Keratinocyte (primary cell): ENCODE measurements at regions not wholly inside any gene's neighbourhood (a gene's known extent, or its start where the extent isn't known, plus 50 kb on each side); places are given as distances from the start of the nearest gene placed in this dataset.

Experiments
- DNase-seq: peaks from one replicate; pipeline ENCODE4 v3.0.0-alpha.2; 2011; ENCODE audit warnings: low read depth, missing footprints, low spot score
- FAIRE-seq: peaks from 2 replicates; lab custom pipeline; 2011; peaks lifted over from hg19 to GRCh38; lab: Jason Lieb, UNC
- H2AFZ ChIP-seq: 2 replicates; pipeline ENCODE4 v1.6.0; 2012; ENCODE audit warnings: low read length, control low read depth, inconsistent platforms; ENCODE audit not compliant: control insufficient read depth
- H3K27ac ChIP-seq: 2 replicates; pipeline ENCODE4 v1.5.1; 2011; ENCODE audit warnings: low read length; ENCODE audit not compliant: control insufficient read depth, insufficient read depth
- H3K27me3 ChIP-seq: 3 replicates; pipeline ENCODE4 v1.6.0; 2011; ENCODE audit warnings: low read length; ENCODE audit not compliant: control insufficient read depth, insufficient read depth; ENCODE audit errors: extremely low read depth
- H3K36me3 ChIP-seq, 2 experiments: 2 replicates in 1 of 2; 3 replicates in 1 of 2; pipeline ENCODE4 v1.5.1; 2011; ENCODE audit warnings: low read length in 2 of 2, mild to moderate bottlenecking in 1 of 2; ENCODE audit not compliant: control insufficient read depth in 2 of 2, insufficient read depth in 2 of 2; ENCODE audit errors: extremely low read depth in 1 of 2
- H3K4me1 ChIP-seq: 3 replicates; pipeline ENCODE4 v1.5.1; 2011; ENCODE audit warnings: low read length; ENCODE audit not compliant: control insufficient read depth, insufficient read depth; ENCODE audit errors: extremely low read depth
- H3K4me2 ChIP-seq: 3 replicates; pipeline ENCODE4 v1.6.0; 2011; ENCODE audit warnings: low read depth, low read length; ENCODE audit not compliant: control insufficient read depth, insufficient read depth; ENCODE audit errors: extremely low read depth
- H3K4me3 ChIP-seq, 3 experiments: fragments of 200-600 bp in 1 of 3; sonication (generic) in 1 of 3; 2 replicates in 2 of 3; 3 replicates in 1 of 3; pipeline ENCODE4 v1.5.1; 2011 to 2016; ENCODE audit warnings: low read length in 3 of 3, mild to moderate bottlenecking in 3 of 3, control low read depth in 2 of 3, inconsistent platforms in 1 of 3, low read depth in 1 of 3, mixed read lengths in 1 of 3, mixed run types in 1 of 3, moderate library complexity in 1 of 3; ENCODE audit not compliant: control insufficient read depth in 2 of 3, insufficient read depth in 2 of 3; ENCODE audit errors: extremely low read depth in 1 of 3
- H3K79me2 ChIP-seq: 2 replicates; pipeline ENCODE4 v1.6.0; 2012; ENCODE audit warnings: low read length; ENCODE audit not compliant: control insufficient read depth, insufficient read depth
- H3K9ac ChIP-seq: 3 replicates; pipeline ENCODE4 v1.6.0; 2011; ENCODE audit warnings: low read length; ENCODE audit not compliant: control insufficient read depth, insufficient read depth; ENCODE audit errors: extremely low read depth
- H3K9me1 ChIP-seq: 3 replicates; pipeline ENCODE4 v1.6.0; 2011; ENCODE audit warnings: low read length; ENCODE audit not compliant: control insufficient read depth, insufficient read depth; ENCODE audit errors: extremely low read depth
- H3K9me3 ChIP-seq: 2 replicates; pipeline ENCODE4 v1.5.1; 2012; ENCODE audit warnings: low read depth, low read length; ENCODE audit not compliant: control insufficient read depth
- H4K20me1 ChIP-seq: 3 replicates; pipeline ENCODE4 v1.6.0; 2011; ENCODE audit warnings: low read length; ENCODE audit not compliant: control insufficient read depth, insufficient read depth; ENCODE audit errors: extremely low read depth
- EZH2 ChIP-seq: IDR thresholded peaks from one replicate; pipeline ENCODE4 v1.6.1; 2012; ENCODE audit warnings: inconsistent platforms, mild to moderate bottlenecking, low read length, moderate library complexity
- dilution Hi-C: fragments of 300-500 bp; cut with MboI; formaldehyde crosslinking; loops from one replicate; pipeline ENCODE4 v1.7.0; 2020; ENCODE audit warnings: low sequenced_read_pairs; ENCODE audit not compliant: extremely low pct_ligation_motif_present
- TF ChIP-seq, protein P1 (sequence below), 3 experiments: IDR thresholded peaks in 1 of 3; conservative IDR thresholded peaks in 1 of 3; optimal IDR thresholded peaks in 1 of 3; 2 replicates in 2 of 3; 3 replicates in 1 of 3; pipeline versions ENCODE3 to v1.5.1; 2011; ENCODE audit warnings: low read length in 3 of 3, mild to moderate bottlenecking in 3 of 3, moderate library complexity in 2 of 3, control low read depth in 1 of 3, inconsistent platforms in 1 of 3; ENCODE audit not compliant: insufficient read depth in 2 of 3; ENCODE audit errors: extremely low read depth in 1 of 3

DNA sequence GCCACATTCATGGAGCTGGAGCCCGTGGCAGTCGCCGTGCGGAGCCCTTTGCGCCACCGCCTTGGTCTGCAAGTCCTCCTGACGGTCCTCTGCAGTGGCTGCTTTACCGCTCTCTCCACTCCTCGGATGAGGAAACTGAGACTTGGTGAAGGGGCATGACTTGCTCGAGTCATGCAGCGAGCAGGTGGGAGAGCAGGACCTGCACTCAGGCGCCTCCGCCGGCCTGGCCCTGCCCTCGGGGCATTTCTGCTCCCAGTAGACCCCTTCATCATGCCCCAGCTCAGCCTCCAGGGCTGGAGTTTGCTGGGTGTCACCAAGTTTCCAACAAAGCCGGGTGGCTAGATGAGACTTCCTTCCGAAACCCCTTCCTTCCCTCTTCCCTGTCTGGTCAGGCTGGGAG is 100.0 kb upstream of the TARDBP start:
- Histone ChIP-seq H2AFZ (no peak overlapping the region), H3K27me3 (no peaks in the 10 kb centered on the region), H3K4me1 (peaks cover 1% of the 10 kb centered on the region), H3K27ac (no peak overlapping the region), H3K4me2 (no peak overlapping the region), H3K79me2 (no peaks in the 10 kb centered on the region), H3K9ac (no peak overlapping the region), H3K9me3 (no peaks in the 10 kb centered on the region), H3K36me3 (no peaks in the 10 kb centered on the region), H3K4me3 (no peak overlapping the region), H4K20me1 (no peaks in the 10 kb centered on the region), H3K9me1 (no peaks in the 10 kb centered on the region)
- FAIRE-seq (no peak), DNase-seq (no peak)
- TF ChIP-seq, protein P1, sequence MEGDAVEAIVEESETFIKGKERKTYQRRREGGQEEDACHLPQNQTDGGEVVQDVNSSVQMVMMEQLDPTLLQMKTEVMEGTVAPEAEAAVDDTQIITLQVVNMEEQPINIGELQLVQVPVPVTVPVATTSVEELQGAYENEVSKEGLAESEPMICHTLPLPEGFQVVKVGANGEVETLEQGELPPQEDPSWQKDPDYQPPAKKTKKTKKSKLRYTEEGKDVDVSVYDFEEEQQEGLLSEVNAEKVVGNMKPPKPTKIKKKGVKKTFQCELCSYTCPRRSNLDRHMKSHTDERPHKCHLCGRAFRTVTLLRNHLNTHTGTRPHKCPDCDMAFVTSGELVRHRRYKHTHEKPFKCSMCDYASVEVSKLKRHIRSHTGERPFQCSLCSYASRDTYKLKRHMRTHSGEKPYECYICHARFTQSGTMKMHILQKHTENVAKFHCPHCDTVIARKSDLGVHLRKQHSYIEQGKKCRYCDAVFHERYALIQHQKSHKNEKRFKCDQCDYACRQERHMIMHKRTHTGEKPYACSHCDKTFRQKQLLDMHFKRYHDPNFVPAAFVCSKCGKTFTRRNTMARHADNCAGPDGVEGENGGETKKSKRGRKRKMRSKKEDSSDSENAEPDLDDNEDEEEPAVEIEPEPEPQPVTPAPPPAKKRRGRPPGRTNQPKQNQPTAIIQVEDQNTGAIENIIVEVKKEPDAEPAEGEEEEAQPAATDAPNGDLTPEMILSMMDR (optimal IDR thresholded peaks at IDR 0.05 in 1 of 3, IDR thresholded peaks at IDR 0.05 in 1 of 3, conservative IDR thresholded peaks at IDR 0.05 in 1 of 3; ENCODE audit: extremely low read depth in 1 of 3, insufficient read depth in 2 of 3, low read length in 3 of 3) = no peak
- no peak for TF ChIP-seq EZH2
- dilution Hi-C loops = no loop called here

DNA sequence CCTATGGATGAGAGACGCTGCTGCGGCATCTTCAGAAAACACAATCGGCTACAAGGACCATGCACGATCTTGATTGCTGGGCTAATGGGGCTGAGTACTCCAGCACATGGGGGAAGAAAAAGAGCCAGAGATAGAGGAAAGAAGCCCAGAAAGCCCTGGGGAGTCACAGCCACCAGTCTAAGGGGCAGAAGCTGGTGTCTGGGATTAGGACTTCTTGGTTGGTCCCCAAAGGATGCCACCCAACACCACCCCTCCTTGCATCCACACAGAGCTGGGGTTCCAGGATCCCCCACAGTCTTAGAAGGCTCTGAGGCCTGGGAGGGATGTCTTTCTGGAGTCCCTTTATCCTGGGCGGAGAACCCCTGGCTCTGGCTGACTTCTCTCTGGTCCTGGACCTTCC is 98.4 kb upstream of the TARDBP start:
- H2AFZ ChIP-seq = no peak overlapping the region
- FAIRE-seq = no peak
- H3K4me3 ChIP-seq = no peak overlapping the region
- dilution Hi-C loops = no loop called here
- no peak overlapping the region for H3K9ac ChIP-seq
- TF ChIP-seq, protein P1 (optimal IDR thresholded peaks at IDR 0.05 in 1 of 3, IDR thresholded peaks at IDR 0.05 in 1 of 3, conservative IDR thresholded peaks at IDR 0.05 in 1 of 3; ENCODE audit: extremely low read depth in 1 of 3, insufficient read depth in 2 of 3, low read length in 3 of 3) = no peak
- no peak for TF ChIP-seq EZH2
- H3K9me1 ChIP-seq = peaks cover 4% of the 10 kb centered on the region
- DNase-seq = no peak
- no peaks in the 10 kb centered on the region for H4K20me1 ChIP-seq
- H3K36me3 ChIP-seq = no peaks in the 10 kb centered on the region
- H3K4me1 ChIP-seq = no peaks in the 10 kb centered on the region
- no peak overlapping the region for H3K27ac ChIP-seq
- H3K9me3 ChIP-seq = no peaks in the 10 kb centered on the region
- no peaks in the 10 kb centered on the region for H3K79me2 ChIP-seq
- no peaks in the 10 kb centered on the region for H3K27me3 ChIP-seq
- H3K4me2 ChIP-seq = no peak overlapping the region
